Coronary artery (tissue), 2 donors: ENCODE measurements at regions not wholly inside any gene's neighbourhood (a gene's known extent, or its start where the extent isn't known, plus 50 kb on each side); places are given as distances from the start of the nearest gene placed in this dataset.
A peak's percentile ranks its signal among the peaks of the same experiment; 100 is the strongest.

ENCODE experiments used
- DNase-seq: peaks from one replicate; pipeline ENCODE4 v3.0.0-alpha.2; 2017; ENCODE audit warnings: low spot score
- H3K27ac ChIP-seq, 2 donors: fragments of 200-600 bp; sonication (generic); one replicate each; pipeline ENCODE4 v1.5.1; 2016 to 2019
- H3K4me3 ChIP-seq: fragments of 200-600 bp; sonication (generic); 2 replicates; pipeline ENCODE4 v1.5.1; 2016; ENCODE audit warnings: mild to moderate bottlenecking, moderate library complexity
- CTCF ChIP-seq: fragments of 200-600 bp; sonication (generic); IDR thresholded peaks from one replicate; pipeline ENCODE4 v1.5.1; 2019; ENCODE audit warnings: antibody characterized with exemption

GRCh38 chr11:112563808-112564207 lies 303.1 kb upstream of the PLET1 start:
- DNase-seq = no peak
- no peak overlapping the region for H3K4me3 ChIP-seq
- H3K27ac ChIP-seq = peak overlapping the region in 1 of 2 donors; percentile 33
- no peak for TF ChIP-seq CTCF

GRCh38 chr11:112564228-112564955 lies 303.7 kb upstream of the PLET1 start:
- TF ChIP-seq CTCF = no peak
- Histone ChIP-seq H3K4me3 (no peak overlapping the region), H3K27ac (peak overlapping the region; percentile 33 to 36)
- DNase-seq = no peak

GRCh38 chr11:112565551-112565950 lies 304.9 kb upstream of the PLET1 start:
- no peak for TF ChIP-seq CTCF
- no peak overlapping the region for H3K27ac ChIP-seq
- DNase-seq = no peak
- H3K4me3 ChIP-seq = no peak overlapping the region

GRCh38 chr11:112566124-112566523 lies 305.5 kb upstream of the PLET1 start:
- Histone ChIP-seq H3K4me3 (no peak overlapping the region), H3K27ac (no peak overlapping the region)
- no peak for TF ChIP-seq CTCF
- DNase-seq = no peak

GRCh38 chr11:112570333-112570732 lies 309.7 kb upstream of the PLET1 start:
- Histone ChIP-seq H3K27ac (no peak overlapping the region), H3K4me3 (no peak overlapping the region)
- no peak for TF ChIP-seq CTCF
- DNase-seq = no peak

GRCh38 chr11:112579282-112579681 lies 318.6 kb upstream of the PLET1 start:
- no peak for DNase-seq
- TF ChIP-seq CTCF = no peak
- H3K4me3 ChIP-seq = no peak overlapping the region
- H3K27ac ChIP-seq = no peak overlapping the region

- H3K4me3 ChIP-seq = no peak overlapping the region
- TF ChIP-seq CTCF = no peak
- no peak overlapping the region for H3K27ac ChIP-seq
- DNase-seq = no peak
Observed at GRCh38 chr11:112580864-112581263, 320.2 kb upstream of the PLET1 start.
